SH-SY5Y (cell line): ENCODE measurements at regions not wholly inside any gene's neighbourhood (a gene's known extent, or its start where the extent isn't known, plus 50 kb on each side); places are given as distances from the start of the nearest gene placed in this dataset.

Source experiments
- GATA2 ChIP-seq: IDR thresholded peaks from 2 replicates; pipeline ENCODE4 v1.6.1; 2011; ENCODE audit warnings: mild to moderate bottlenecking, low read depth, low read length
- GATA3 ChIP-seq: IDR thresholded peaks from 2 replicates; pipeline ENCODE4 v1.6.1; 2011; ENCODE audit warnings: low read depth, mild to moderate bottlenecking, low read length, moderate library complexity

DNA sequence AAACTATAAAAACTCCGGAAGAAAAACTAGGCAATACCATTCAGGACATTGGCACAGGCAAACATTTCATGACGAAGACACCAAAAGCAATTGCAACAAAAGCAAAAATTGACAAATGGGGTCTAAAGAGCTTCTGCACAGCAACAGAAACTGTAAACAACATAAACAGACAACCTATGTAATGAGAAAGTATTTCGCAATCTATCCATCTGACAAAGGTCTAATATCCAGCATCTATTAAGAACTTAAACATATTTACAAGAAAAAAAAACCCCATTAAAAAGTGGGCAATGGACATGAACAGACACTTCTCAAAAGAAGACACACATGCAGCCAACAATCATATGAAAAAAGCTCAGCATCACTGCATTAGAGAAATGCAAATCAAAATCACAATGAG, 498.6 kb downstream of the HINT1 start:
- TF ChIP-seq GATA2 (no peak), GATA3 (no peak)
